GM19239 (cell line): ENCODE measurements at regions not wholly inside any gene's neighbourhood (a gene's known extent, or its start where the extent isn't known, plus 50 kb on each side); places are given as distances from the start of the nearest gene placed in this dataset.

ENCODE experiments used
- DNase-seq: peaks from one replicate; pipeline ENCODE4 v3.0.0; 2011; ENCODE audit warnings: low spot score; ENCODE audit not compliant: insufficient read length
- FAIRE-seq: peaks from 2 replicates; lab custom pipeline; 2011; peaks lifted over from hg19 to GRCh38; lab: Jason Lieb, UNC

- DNase-seq (no peak), FAIRE-seq (no peak)
These were observed 1671.6 kb upstream of the TENM3 start for GRCh38 chr4:180571516-180572055.

- DNase-seq (no peak), FAIRE-seq (no peak)
These were observed 1665.0 kb upstream of the TENM3 start for GRCh38 chr4:180578175-180578574.

DNA sequence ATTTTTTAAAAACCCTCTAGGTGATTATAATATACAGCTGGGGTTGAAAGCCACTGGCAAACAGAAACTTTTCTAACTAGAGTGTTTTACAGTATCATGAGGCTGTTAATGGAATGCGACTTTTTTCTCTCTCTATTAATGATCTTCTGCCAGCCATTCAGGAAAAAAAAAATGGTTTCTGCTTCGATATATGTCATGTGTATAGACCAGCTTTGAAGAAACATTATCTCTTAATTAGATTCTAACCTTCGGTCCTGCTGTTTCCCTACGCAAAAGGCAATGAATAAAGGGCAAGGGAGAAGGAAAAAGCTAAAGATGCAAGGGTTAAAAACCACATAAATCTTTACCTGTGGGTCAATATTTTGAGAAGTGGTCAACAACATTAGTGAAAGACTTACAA is 1662.1 kb upstream of the TENM3 start:
- no peak for DNase-seq
- FAIRE-seq: no peak

GRCh38 chr4:180587379-180587778 is 1655.8 kb upstream of the TENM3 start:
- FAIRE-seq (no peak), DNase-seq (no peak)

- DNase-seq: no peak
- FAIRE-seq: no peak
These were observed 1653.6 kb upstream of the TENM3 start for GRCh38 chr4:180589575-180589974.

GRCh38 chr4:180596888-180597483 is 1646.2 kb upstream of the TENM3 start:
- FAIRE-seq (no peak), DNase-seq (no peak)

GRCh38 chr4:180598281-180598680 is 1644.9 kb upstream of the TENM3 start:
- no peak for FAIRE-seq
- DNase-seq: no peak

DNA sequence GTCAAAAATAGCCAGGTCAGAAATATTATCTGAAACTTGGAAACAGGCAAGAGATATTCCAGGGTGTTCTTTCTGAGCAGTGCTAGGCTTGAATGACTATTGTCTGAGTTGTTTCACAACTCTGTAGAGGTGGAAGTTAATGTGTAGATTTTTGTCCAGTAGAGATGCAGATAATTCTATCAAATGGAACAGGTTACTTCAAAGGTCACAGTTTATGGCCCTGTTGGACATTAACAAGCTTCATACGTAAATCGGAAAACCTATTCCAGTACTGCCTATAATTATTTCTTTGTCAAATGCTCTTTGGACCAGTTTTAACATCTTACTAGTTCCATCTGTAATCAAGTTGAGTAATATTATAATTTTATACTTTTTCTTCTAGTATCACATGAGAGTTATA is 1639.4 kb upstream of the TENM3 start:
- DNase-seq: no peak
- FAIRE-seq: no peak

- DNase-seq (no peak), FAIRE-seq (no peak)
These were observed 1632.9 kb upstream of the TENM3 start for GRCh38 chr4:180610324-180610723.

DNA sequence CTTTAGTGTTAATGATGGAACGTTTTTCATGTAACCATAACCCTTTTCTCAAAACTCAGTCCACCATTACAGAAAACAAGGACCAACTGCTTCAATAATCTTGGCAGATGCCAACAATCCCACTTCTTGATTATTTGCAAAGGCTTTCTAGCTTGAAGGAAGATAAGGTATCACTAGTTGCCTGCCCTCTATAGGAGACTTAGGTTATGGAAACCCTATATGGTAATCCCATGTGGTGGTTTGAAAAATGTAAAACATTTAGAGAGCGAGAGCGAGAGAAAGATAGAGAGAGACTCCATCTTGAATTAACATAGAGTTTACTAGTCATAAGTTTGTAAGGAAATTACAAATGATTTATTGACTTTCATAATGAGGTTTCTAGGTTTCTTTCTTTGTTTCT is 1627.5 kb upstream of the TENM3 start:
- no peak for FAIRE-seq
- DNase-seq: no peak

DNA sequence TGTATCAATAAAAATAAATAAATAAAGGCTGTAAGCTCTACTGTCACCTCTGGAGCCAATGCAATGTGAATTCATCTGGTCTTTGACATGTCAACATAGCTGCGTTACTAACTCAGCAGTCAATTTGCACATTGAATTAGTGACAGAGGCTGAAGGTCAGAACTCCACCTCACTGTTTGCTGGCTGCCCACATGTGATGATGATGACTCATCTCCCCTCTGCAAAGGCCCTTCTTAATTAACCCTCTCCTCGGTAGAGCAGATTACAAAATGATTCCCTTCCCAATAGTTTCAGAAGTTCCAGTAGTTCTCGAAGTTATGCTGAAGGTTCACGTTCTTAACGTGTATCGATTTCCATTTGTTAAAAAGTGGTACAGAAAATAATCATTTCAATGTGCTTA is 1626.0 kb upstream of the TENM3 start:
- FAIRE-seq (no peak), DNase-seq (no peak)

DNA sequence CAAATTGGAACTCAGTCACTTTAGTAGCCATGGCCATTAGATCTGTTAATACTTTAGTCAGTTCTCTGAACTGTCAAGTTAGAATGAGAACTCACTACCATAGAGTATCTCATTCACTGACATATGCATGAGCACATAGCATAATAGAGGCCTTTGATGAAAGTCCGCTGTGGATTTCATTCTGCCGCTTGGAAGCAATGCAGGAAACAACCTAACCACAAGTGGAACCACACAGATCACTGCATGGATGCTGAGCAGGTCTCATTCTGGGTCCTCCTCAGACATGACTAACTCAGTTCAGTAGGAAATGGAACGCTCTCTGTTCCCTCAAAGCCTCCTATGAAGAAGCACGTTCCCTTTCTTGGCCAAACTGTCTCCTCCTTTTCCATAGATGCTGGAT is 1624.8 kb upstream of the TENM3 start:
- no peak for FAIRE-seq
- DNase-seq: no peak

DNA sequence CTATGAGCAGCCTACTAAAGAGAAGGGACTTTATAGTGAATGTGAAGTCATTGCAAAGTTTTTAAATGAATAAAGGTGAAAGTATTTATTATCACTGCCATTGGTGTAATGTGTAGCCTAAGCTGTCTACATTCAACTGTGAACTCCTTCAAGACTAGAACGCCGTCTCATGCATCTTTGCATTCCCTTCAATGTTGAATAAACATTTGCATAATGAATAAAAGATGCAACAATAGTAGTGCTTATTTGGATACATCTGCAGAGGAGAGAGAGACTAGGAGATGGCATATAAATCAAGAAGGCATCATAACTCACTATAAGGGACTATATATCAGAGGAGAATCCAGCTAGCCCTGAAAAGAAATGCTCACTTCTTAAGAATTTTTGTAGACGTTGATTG is 1623.8 kb upstream of the TENM3 start:
- no peak for FAIRE-seq
- no peak for DNase-seq

GRCh38 chr4:180622254-180622653 is 1620.9 kb upstream of the TENM3 start:
- FAIRE-seq (no peak), DNase-seq (no peak)

- no peak for FAIRE-seq
These were observed 1617.5 kb upstream of the TENM3 start for GRCh38 chr4:180625653-180626052.

DNA sequence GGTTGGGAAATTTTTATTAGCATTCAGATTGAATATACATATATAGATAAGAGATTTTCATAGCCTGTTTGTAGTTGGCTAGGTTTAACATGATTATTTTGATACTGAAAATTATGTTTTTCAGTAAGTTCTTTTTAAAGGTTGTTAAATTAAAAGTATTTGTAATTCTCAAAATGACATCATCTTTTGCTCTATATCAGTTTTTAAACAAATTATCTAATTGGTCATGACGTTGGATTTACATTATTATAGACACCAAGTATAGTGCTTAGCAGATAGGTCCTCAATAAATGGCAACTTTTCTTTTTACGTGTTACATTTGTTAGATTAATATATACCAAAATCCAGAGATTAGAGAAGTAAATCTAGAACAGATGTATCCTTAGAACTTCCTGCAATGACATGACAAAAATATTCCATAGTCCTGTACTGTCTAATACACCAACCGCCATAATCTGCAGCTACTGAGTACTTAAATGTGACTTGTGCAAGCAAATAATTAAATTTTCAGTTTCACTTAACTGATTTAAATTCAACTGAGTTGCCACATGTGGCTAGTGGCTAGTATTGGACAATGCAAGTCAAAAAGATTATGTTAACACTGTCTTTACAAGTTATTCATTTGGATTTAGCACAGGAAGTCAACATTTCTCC is 1613.1 kb upstream of the TENM3 start:
- no peak for FAIRE-seq
- DNase-seq: no peak

More at GRCh38 chr4:180625653-180626052, 1617.5 kb upstream of the TENM3 start:
- DNase-seq: no peak

- FAIRE-seq: no peak
These were observed 1608.9 kb upstream of the TENM3 start for GRCh38 chr4:180634306-180634705.

DNA sequence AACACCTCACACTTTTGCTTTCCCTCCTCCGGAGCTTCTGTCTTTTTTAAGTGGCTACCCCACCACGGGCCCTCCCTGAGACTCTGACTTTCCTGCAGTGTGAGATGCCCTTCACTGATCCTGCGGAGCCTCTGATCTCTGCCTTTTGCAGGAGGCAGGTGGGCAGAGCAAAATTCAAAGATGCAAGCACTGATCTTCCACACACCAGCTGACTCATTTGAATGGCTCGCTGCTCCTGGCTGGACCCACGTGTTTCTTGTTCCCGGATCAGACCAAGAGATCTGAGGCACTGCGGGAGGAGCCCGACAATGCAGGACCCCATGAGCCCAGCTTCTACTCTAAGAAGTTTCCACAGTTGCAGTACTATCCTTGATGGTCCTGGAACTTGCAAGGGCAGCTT is 1607.9 kb upstream of the TENM3 start:
- FAIRE-seq: no peak
- DNase-seq: no peak

More at GRCh38 chr4:180634306-180634705, 1608.9 kb upstream of the TENM3 start:
- no peak for DNase-seq

DNA sequence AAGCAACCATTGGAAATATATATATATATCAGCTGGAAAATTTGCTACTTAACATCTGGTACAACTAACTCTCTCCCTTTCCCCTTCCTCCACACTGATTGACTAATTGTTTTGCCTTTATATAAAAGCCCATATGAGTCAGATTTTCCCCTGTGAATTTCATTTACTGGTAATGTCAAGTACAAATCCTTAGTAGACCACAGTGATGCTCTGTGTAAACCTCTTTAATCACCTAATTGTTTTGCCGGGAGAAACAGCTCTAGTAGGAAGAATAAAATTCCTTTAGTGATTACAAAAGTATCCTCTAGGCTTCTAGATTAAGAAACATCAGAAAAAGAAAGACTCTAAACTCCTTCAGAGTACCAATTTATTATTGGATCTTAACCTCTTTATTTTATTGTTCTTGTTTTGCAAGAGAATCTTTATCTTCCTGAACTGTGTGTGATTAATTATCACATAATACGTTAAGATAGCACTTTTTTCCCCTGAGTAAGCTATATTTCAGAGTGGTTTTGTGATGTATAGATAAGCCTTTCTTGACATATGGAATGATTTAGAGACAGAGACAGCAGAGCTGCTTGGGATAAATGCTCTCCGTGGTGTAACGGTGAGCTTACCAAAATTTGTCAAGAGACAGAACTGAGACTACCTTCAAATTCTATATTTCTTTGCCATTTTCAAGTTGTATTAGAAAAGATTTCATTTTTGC is 1606.4 kb upstream of the TENM3 start:
- DNase-seq (no peak), FAIRE-seq (no peak)

GRCh38 chr4:180637616-180638015 is 1605.6 kb upstream of the TENM3 start:
- FAIRE-seq (no peak), DNase-seq (no peak)

DNA sequence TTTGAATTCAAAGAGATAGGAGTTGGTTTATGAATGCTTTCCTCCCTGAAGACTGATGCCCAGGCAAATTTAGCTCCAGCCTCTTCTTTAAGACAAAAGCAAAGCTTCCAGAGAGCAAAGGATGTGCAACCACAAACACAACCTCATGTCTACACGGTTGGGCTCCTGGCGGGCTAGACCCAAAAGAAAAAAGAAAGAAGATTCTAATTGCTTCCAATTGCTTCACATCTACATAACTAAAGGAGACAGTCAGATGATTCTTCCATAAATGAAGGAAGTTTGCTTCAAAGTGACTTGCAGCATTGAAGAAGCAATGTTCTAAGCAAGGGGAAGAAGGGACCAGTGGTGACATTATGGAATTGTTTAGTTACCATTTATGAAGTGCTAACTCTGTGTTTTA is 1603.0 kb upstream of the TENM3 start:
- FAIRE-seq: no peak
- no peak for DNase-seq
